GM21528 (cell line): ENCODE measurements at regions not wholly inside any gene's neighbourhood (a gene's known extent, or its start where the extent isn't known, plus 50 kb on each side); places are given as distances from the start of the nearest gene placed in this dataset.

Experiments
- ATAC-seq: cut with Tn5 transposase; IDR thresholded peaks from one replicate; pipeline ENCODE4 v1.9.1; 2021; ENCODE audit warnings: mild to moderate bottlenecking, moderate library complexity; ENCODE audit not compliant: unreplicated experiment, low FRiP score

- no peak for ATAC-seq
These were observed 926.3 kb downstream of the FSTL5 start for GRCh38 chr4:161237495-161237894.

- ATAC-seq: no peak
These were observed 938.5 kb downstream of the FSTL5 start for GRCh38 chr4:161225327-161225726.

- no peak for ATAC-seq
These were observed 940.9 kb downstream of the FSTL5 start for GRCh38 chr4:161222889-161223288.

- no peak for ATAC-seq
These were observed 955.2 kb downstream of the FSTL5 start for GRCh38 chr4:161208564-161208963.

GRCh38 chr4:161206528-161207080 lies 957.2 kb downstream of the FSTL5 start:
- no peak for ATAC-seq

- ATAC-seq: no peak
These were observed 959.9 kb downstream of the FSTL5 start for GRCh38 chr4:161203865-161204264.

- no peak for ATAC-seq
These were observed 965.9 kb downstream of the FSTL5 start for GRCh38 chr4:161197912-161198311.

GRCh38 chr4:161197474-161197873 lies 966.3 kb downstream of the FSTL5 start:
- ATAC-seq: no peak

- no peak for ATAC-seq
These were observed 974.3 kb downstream of the FSTL5 start for GRCh38 chr4:161189286-161190134.

- no peak for ATAC-seq
These were observed 975.2 kb downstream of the FSTL5 start for GRCh38 chr4:161188578-161188977.

GRCh38 chr4:161187569-161187968 lies 976.2 kb downstream of the FSTL5 start:
- no peak for ATAC-seq

- no peak for ATAC-seq
These were observed 977.0 kb downstream of the FSTL5 start for GRCh38 chr4:161186750-161187149.

- ATAC-seq: no peak
These were observed 977.8 kb downstream of the FSTL5 start for GRCh38 chr4:161186012-161186411.

GRCh38 chr4:161183729-161184128 lies 980.1 kb downstream of the FSTL5 start:
- ATAC-seq: no peak

- ATAC-seq: no peak
These were observed 980.9 kb downstream of the FSTL5 start for GRCh38 chr4:161182913-161183312.

- ATAC-seq: no peak
These were observed 985.5 kb downstream of the FSTL5 start for GRCh38 chr4:161178310-161178709.

- ATAC-seq: no peak
These were observed 991.3 kb downstream of the FSTL5 start for GRCh38 chr4:161172396-161173026.

- no peak for ATAC-seq
These were observed 996.3 kb downstream of the FSTL5 start for GRCh38 chr4:161167539-161167938.

- ATAC-seq: no peak
These were observed 1003.1 kb downstream of the FSTL5 start for GRCh38 chr4:161160718-161161117.

- ATAC-seq: no peak
These were observed 1015.7 kb downstream of the FSTL5 start for GRCh38 chr4:161148051-161148450.

GRCh38 chr4:161143375-161143774 lies 1020.4 kb downstream of the FSTL5 start:
- ATAC-seq: no peak

- ATAC-seq: no peak
These were observed 1029.0 kb downstream of the FSTL5 start for GRCh38 chr4:161134795-161135194.
